Smooth muscle cell (in vitro differentiated cells): ENCODE measurements at regions not wholly inside any gene's neighbourhood (a gene's known extent, or its start where the extent isn't known, plus 50 kb on each side); places are given as distances from the start of the nearest gene placed in this dataset.
A peak's percentile ranks its signal among the peaks of the same experiment; 100 is the strongest.

Experiments
- DNase-seq: peaks from one replicate; lab custom pipeline; 2025; ENCODE audit not compliant: unreplicated experiment; lab: John Stamatoyannopoulos, UW
- H2AFZ ChIP-seq: fragments of 200-600 bp; sonication (generic); 2 replicates; pipeline ENCODE4 v1.6.0; 2016; ENCODE audit warnings: antibody characterized with exemption, low read depth, mild to moderate bottlenecking
- H3F3A ChIP-seq: fragments of 200-600 bp; sonication (generic); 2 replicates; pipeline ENCODE4 v1.6.0; 2017; ENCODE audit warnings: antibody characterized with exemption, low read depth
- H3K27ac ChIP-seq: fragments of 200-600 bp; sonication (generic); 2 replicates; pipeline ENCODE4 v1.5.1; 2016; ENCODE audit warnings: low read depth, mild to moderate bottlenecking
- H3K27me3 ChIP-seq: fragments of 200-600 bp; sonication (generic); 2 replicates; pipeline ENCODE4 v1.6.1; 2016; ENCODE audit warnings: low read depth, mild to moderate bottlenecking
- H3K36me3 ChIP-seq: fragments of 200-600 bp; sonication (generic); 2 replicates; pipeline ENCODE4 v1.5.1; 2016; ENCODE audit warnings: low read depth
- H3K4me1 ChIP-seq: fragments of 200-600 bp; sonication (generic); 2 replicates; pipeline ENCODE4 v1.5.1; 2016; ENCODE audit warnings: low read depth
- H3K4me2 ChIP-seq: fragments of 200-600 bp; sonication (generic); 2 replicates; pipeline ENCODE4 v1.6.0; 2016; ENCODE audit warnings: mild to moderate bottlenecking
- H3K4me3 ChIP-seq: fragments of 200-600 bp; sonication (generic); 2 replicates; pipeline ENCODE4 v1.5.1; 2016; ENCODE audit warnings: mild to moderate bottlenecking
- H3K79me2 ChIP-seq: fragments of 200-600 bp; sonication (generic); 2 replicates; pipeline ENCODE4 v1.6.0; 2016; ENCODE audit warnings: low read depth, mild to moderate bottlenecking
- H3K9ac ChIP-seq: fragments of 200-600 bp; sonication (generic); 2 replicates; pipeline ENCODE4 v1.6.0; 2016; ENCODE audit warnings: low read depth
- H3K9me3 ChIP-seq: fragments of 200-600 bp; sonication (generic); replicated peaks from 2 replicates; pipeline ENCODE4 v1.5.1; 2016; ENCODE audit warnings: low read depth
- H4K20me1 ChIP-seq: fragments of 200-600 bp; sonication (generic); 2 replicates; pipeline ENCODE4 v1.6.0; 2016; ENCODE audit warnings: low read depth
- WGBS: methylation state at CpG from one replicate; pipeline ENCODE4 v1.1.7; 2016; ENCODE audit warnings: low lambda C conversion rate; 5-methylcytosine and 5-hydroxymethylcytosine counted together
- TF ChIP-seq, protein P1 (sequence below): fragments of 200-600 bp; sonication (generic); IDR thresholded peaks from 2 replicates; pipeline ENCODE4 v1.5.1; 2017; ENCODE audit warnings: borderline replicate concordance, mild to moderate bottlenecking, antibody characterized with exemption; ENCODE audit not compliant: insufficient read depth, poor library complexity, severe bottlenecking

DNA sequence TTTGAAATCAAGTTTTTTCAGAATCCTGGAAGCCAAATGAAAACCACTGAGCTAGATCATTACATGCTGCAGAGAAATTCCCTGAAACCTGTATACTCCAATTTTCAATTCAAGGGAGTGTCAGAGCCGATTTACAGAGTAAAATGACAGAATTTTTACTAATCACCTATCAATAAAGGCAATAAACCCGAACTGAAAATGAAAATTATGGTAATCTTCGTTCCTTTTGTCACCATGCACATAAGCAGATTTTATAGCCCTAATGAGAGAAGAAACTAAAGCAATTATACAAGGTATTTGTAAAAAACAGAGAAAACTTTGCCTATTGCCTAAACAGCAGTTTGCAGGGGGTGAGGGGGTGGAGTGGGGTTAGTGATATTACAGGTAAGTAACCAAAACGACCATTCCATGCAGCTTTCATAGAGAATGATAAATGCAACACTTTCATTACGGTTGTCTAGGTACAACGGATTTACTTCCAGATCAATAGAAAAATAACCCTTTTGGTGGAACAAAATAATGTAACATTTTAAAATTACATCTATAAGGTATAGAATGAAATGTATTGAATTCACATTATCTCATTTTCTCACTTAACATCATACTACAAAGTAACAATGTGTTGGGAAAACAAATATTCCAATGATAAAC lies 115.2 kb upstream of the BEND6 start:
- no peak overlapping the region for H3K4me2 ChIP-seq
- peaks cover 34% of the 10 kb centered on the region for H3K4me1 ChIP-seq
- H2AFZ ChIP-seq: no peak overlapping the region
- 80% methylated on average over 6 of the region's 6 CpGs for WGBS
- peaks cover 3% of the 10 kb centered on the region for H3F3A ChIP-seq
- no peaks in the 10 kb centered on the region for H3K36me3 ChIP-seq
- peaks cover 57% of the 10 kb centered on the region for H3K79me2 ChIP-seq
- H3K9ac ChIP-seq: no peak overlapping the region
- H3K27me3 ChIP-seq: no peaks in the 10 kb centered on the region
- H3K27ac ChIP-seq: peak overlapping the region; percentile 86
- H3K4me3 ChIP-seq: no peak overlapping the region
- H3K9me3 ChIP-seq: no peaks in the 10 kb centered on the region
- H4K20me1 ChIP-seq: no peaks in the 10 kb centered on the region
- no peak for DNase-seq
- TF ChIP-seq, protein P1, sequence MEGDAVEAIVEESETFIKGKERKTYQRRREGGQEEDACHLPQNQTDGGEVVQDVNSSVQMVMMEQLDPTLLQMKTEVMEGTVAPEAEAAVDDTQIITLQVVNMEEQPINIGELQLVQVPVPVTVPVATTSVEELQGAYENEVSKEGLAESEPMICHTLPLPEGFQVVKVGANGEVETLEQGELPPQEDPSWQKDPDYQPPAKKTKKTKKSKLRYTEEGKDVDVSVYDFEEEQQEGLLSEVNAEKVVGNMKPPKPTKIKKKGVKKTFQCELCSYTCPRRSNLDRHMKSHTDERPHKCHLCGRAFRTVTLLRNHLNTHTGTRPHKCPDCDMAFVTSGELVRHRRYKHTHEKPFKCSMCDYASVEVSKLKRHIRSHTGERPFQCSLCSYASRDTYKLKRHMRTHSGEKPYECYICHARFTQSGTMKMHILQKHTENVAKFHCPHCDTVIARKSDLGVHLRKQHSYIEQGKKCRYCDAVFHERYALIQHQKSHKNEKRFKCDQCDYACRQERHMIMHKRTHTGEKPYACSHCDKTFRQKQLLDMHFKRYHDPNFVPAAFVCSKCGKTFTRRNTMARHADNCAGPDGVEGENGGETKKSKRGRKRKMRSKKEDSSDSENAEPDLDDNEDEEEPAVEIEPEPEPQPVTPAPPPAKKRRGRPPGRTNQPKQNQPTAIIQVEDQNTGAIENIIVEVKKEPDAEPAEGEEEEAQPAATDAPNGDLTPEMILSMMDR: no peak

DNA sequence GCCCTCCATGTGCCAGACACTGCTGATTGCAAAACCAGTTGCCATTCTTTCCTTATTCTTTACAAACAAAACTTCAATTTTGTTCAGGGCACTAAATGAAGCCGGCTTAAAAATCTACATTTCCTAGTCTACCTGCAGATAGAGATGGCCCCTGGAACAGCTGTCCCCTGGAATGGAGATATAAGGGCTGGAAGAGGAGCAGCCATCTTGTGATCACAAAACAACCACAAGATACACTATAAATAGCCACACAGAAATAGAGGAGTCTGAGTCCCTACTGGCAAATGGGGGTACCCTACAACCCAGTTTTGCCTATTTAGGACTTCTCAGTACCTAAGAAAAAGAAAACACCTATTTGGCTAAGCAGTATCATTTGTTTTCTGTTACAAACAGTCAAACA lies 115.9 kb upstream of the BEND6 start:
- no peak for DNase-seq
- no peaks in the 10 kb centered on the region for H3K27me3 ChIP-seq
- H2AFZ ChIP-seq: no peak overlapping the region
- H3K4me3 ChIP-seq: no peak overlapping the region
- H3F3A ChIP-seq: peaks cover 3% of the 10 kb centered on the region
- TF ChIP-seq, protein P1: no peak
- peaks cover 34% of the 10 kb centered on the region for H3K4me1 ChIP-seq
- no peaks in the 10 kb centered on the region for H3K36me3 ChIP-seq
- H3K4me2 ChIP-seq: no peak overlapping the region
- no peak overlapping the region for H3K27ac ChIP-seq
- peaks cover 61% of the 10 kb centered on the region for H3K79me2 ChIP-seq
- H3K9me3 ChIP-seq: no peaks in the 10 kb centered on the region
- no peak overlapping the region for H3K9ac ChIP-seq
- WGBS: 93% methylated on average over 1 of the region's 1 CpG
- no peaks in the 10 kb centered on the region for H4K20me1 ChIP-seq

DNA sequence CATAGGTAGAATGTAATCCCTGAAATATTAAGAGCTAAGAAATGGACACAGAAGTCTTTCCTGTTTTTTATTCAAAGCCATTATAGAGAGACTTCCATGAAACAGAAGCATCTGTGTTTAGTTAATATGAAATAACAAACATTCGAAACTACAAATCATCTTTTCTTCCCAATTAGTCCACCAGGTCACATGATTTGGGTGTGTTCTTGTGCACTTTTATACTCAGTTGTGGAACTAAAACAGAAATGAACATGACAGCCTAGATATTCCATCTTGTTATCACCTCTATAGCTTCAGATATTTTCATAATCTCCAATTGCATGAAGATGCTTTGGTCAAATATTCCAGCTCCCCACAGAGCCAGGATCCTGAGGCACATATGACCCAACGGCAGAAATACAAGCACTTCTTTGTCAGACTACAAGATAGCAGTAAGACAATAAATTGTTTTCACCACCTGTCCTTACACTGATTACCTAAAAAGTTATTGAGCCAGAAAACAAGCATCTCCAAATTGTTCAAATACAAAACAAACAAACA lies 116.8 kb upstream of the BEND6 start:
- Histone ChIP-seq H3K27me3 (no peaks in the 10 kb centered on the region), H3K9ac (no peak overlapping the region), H3K27ac (no peak overlapping the region), H3K4me1 (peaks cover 34% of the 10 kb centered on the region), H3K4me2 (no peak overlapping the region), H3K79me2 (peaks cover 69% of the 10 kb centered on the region), H3K9me3 (no peaks in the 10 kb centered on the region), H4K20me1 (no peaks in the 10 kb centered on the region), H3K4me3 (no peak overlapping the region), H2AFZ (no peak overlapping the region), H3F3A (no peaks in the 10 kb centered on the region), H3K36me3 (no peaks in the 10 kb centered on the region)
- no peak for DNase-seq
- 79% methylated on average over 2 of the region's 2 CpGs for WGBS
- TF ChIP-seq, protein P1: no peak
